Spleen (tissue), 7 donors: ENCODE measurements at regions not wholly inside any gene's neighbourhood (a gene's known extent, or its start where the extent isn't known, plus 50 kb on each side); places are given as distances from the start of the nearest gene placed in this dataset.

Experiments used
- CTCF ChIP-seq, 11 experiments: fragments of 200-600 bp in 7 of 11; fragments of 450-650 bp in 4 of 11; sonication (generic) in 4 of 11; IDR thresholded peaks in 8 of 11; conservative IDR thresholded peaks in 3 of 11; 1 replicate in 7 of 11; 2 replicates in 4 of 11; pipeline versions ENCODE4 v1.4.0 to v1.8.0; 2016 to 2021; ENCODE audit warnings: antibody characterized with exemption in 11 of 11, inconsistent platforms in 4 of 11, mild to moderate bottlenecking in 1 of 11
- POLR2A ChIP-seq, 3 donors: fragments of 450-650 bp; IDR thresholded peaks; one replicate each; pipeline ENCODE4 v1.5.1; 2017; ENCODE audit warnings: antibody characterized with exemption in 3 of 3, mild to moderate bottlenecking in 1 of 3
- POLR2AphosphoS5 ChIP-seq, 3 donors: sonication (generic); formaldehyde crosslinking; IDR thresholded peaks; one replicate each; pipeline ENCODE4 v1.5.1; 2017; ENCODE audit warnings: antibody characterized with exemption in 3 of 3
- donor health status: DM: no; HTN: no; CAD: no; lungs with moderate emphysema.
- donor health status: DM: no; HTN: no; CAD: no.
- donor health status: DM: no; HTN: no; CAD: no.

DNA sequence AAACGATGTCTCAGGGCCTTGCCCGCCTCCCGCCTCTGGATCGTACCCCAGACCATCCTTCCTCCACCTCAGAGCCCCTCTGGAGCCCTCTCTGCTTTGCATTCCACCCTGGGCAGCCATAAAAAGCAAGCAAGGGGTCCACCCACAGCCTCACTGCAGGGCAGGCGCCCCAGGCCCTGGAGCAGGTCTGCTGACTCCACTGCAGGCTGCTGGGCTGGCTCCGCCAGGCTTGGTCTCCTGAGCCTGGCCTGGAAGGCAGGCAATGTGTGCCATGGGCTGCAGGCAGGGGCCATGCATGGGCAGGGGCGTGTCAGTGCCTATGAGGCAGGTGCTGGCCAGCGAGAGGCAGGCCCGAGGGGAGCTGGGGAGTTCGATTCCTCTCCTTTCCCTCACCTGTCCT is 186.0 kb downstream of the ANKRD30B start:
- TF ChIP-seq CTCF (IDR thresholded peaks at IDR 0.05 in 8 of 11, conservative IDR thresholded peaks at IDR 0.05 in 3 of 11) (no peak), POLR2A (IDR thresholded peaks at IDR 0.05) (no peak), POLR2AphosphoS5 (IDR thresholded peaks at IDR 0.05) (no peak)
